GM12864 (cell line): ENCODE measurements at regions not wholly inside any gene's neighbourhood (a gene's known extent, or its start where the extent isn't known, plus 50 kb on each side); places are given as distances from the start of the nearest gene placed in this dataset.
"Not testable (repeated sequence)": the region's sequence is repeated elsewhere in the genome, so short reads cannot be mapped to it uniquely, and the experiment has no call there.

Source experiments
- DNase-seq: peaks from one replicate; pipeline ENCODE4 v3.0.0-alpha.2; 2011; ENCODE audit warnings: low read depth
- H3K4me3 ChIP-seq: 2 replicates; pipeline ENCODE4 v1.5.1; 2011; ENCODE audit warnings: mild to moderate bottlenecking, low read depth, low read length, control low read depth
- TF ChIP-seq, protein P1 (sequence below): IDR thresholded peaks from 2 replicates; pipeline ENCODE4 v1.5.1; 2011; ENCODE audit warnings: low read depth, mild to moderate bottlenecking, moderate library complexity, low read length, control low read depth, inconsistent platforms; ENCODE audit errors: missing control alignments

DNA sequence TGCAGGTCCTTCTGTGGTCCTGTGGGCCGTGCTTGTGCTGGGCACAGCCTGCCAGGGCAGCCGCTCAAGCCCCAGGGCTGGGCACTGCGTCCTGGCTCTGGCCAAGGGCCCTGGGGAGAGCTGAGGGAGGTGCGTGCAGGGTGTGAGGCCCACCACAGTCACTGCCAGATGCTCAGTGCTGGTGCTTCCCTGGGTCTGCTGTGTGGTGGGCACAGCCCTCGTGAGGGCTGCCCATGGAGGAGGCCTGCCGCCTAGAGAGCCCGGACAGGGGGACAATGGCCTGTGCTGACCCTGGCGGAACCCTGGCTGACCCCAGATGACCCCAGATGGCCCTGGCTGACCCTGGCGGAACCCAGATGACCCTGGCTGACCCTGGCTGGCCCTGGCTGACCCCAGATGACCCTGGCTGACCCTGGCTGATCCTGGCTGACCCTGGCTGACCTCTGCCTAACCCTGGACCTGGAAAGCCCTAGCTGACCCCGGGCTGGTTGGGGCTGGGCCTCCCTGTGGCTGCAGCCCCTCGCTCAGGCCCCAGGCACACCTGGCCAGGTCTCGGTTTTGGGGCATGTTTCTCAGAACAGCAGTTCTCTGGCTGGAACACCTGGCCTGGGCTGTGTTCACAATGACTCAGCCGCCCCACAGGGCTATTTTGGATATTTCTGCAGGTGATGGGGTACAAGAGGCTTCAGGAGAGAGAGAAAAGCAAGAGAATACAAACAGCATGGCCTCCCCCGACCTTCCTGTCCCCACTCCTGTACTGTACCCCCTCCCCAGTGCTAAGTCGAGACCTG, 55.4 kb downstream of the TMEM121 start:
- DNase-seq, result peak; percentile 82
- TF ChIP-seq, protein P1, sequence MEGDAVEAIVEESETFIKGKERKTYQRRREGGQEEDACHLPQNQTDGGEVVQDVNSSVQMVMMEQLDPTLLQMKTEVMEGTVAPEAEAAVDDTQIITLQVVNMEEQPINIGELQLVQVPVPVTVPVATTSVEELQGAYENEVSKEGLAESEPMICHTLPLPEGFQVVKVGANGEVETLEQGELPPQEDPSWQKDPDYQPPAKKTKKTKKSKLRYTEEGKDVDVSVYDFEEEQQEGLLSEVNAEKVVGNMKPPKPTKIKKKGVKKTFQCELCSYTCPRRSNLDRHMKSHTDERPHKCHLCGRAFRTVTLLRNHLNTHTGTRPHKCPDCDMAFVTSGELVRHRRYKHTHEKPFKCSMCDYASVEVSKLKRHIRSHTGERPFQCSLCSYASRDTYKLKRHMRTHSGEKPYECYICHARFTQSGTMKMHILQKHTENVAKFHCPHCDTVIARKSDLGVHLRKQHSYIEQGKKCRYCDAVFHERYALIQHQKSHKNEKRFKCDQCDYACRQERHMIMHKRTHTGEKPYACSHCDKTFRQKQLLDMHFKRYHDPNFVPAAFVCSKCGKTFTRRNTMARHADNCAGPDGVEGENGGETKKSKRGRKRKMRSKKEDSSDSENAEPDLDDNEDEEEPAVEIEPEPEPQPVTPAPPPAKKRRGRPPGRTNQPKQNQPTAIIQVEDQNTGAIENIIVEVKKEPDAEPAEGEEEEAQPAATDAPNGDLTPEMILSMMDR, result no peak
- H3K4me3 ChIP-seq, result no peak overlapping the region

DNA sequence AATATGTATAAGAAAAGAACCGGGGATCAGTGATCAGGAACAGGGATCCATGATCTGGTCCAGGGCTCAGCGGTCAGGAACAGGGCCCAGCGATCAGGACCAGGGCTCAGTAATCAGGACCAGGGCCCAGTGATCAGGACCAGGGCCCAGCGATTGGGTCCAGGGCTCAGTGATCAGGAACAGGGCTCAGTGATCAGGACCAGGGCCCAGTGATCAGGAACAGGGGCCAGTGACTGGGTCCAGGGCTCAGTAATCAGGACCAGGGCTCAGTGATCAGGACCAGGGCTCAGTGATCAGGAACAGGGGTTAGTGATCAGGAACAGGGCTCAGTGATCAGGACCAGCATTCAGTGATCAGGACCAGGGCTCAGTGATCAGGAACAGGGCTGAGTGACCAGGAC, 56.3 kb downstream of the TMEM121 start:
- DNase-seq, result no peak

DNA sequence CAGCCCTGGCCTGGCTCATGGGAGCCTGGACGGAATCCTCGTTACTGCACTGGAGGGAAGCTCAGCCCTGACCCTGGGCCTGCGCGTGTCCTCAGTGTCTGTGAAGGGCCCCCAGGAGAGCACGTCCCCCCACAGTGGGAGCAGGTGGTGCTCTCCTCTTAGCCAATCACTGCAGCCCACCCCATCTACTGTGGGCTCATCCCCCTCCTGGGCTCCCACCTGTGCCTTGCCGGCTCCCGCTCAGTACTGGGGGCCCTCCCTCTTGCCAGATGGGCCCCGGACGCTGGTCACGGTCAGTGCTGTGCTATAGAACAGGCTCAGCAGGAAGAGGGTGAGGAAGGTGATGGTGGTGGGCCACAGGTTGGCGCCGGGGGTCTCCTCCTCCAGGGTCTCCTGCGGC, 57.5 kb downstream of the TMEM121 start:
- not testable (repeated sequence) for H3K4me3 ChIP-seq, DNase-seq

More for the DNA sequence above, 56.3 kb downstream of the TMEM121 start:
- H3K4me3 ChIP-seq, result no peak overlapping the region
- TF ChIP-seq, protein P1, result no peak

DNA sequence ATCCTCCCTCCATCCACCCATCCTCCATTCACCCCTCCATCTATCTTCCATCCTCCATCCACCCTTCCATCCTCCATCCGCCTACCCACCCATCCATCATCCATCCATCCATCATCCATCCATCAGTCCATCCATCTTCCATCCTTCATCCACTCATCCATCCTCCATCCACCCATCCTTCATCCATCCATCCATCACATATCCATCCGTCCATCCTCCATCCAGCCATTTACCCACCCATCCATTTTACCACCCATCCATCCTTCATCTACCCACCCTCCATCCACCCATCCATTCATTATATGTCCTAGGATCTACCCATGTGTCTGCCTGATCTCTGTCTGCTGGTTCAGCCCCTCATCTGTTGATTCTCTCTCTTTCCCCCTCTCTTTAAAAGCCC, 58.9 kb downstream of the TMEM121 start:
- DNase-seq, H3K4me3 ChIP-seq: not testable (repeated sequence)

DNA sequence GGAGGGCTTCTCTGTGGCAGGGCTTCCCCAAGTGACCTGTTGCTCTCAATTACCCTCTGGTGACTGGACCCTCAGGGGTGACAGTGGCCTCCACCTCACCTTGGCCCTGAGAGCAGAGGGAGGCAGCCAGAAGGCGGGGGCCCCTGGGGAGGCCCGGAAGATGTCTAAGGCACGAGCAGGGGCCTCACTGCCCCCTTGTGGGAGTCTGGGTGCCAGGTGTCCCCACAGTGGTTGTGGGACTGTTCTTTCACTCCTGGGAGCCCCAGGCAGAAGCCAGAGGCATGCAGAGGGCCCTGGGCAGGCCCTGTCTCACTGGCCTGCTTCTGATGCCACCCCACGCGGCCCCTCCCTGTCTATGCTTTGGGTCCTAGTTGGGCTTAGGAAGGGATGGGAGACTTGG, 59.3 kb downstream of the TMEM121 start:
- not testable (repeated sequence) for DNase-seq, H3K4me3 ChIP-seq
- TF ChIP-seq, protein P1, result peak; percentile 42

DNA sequence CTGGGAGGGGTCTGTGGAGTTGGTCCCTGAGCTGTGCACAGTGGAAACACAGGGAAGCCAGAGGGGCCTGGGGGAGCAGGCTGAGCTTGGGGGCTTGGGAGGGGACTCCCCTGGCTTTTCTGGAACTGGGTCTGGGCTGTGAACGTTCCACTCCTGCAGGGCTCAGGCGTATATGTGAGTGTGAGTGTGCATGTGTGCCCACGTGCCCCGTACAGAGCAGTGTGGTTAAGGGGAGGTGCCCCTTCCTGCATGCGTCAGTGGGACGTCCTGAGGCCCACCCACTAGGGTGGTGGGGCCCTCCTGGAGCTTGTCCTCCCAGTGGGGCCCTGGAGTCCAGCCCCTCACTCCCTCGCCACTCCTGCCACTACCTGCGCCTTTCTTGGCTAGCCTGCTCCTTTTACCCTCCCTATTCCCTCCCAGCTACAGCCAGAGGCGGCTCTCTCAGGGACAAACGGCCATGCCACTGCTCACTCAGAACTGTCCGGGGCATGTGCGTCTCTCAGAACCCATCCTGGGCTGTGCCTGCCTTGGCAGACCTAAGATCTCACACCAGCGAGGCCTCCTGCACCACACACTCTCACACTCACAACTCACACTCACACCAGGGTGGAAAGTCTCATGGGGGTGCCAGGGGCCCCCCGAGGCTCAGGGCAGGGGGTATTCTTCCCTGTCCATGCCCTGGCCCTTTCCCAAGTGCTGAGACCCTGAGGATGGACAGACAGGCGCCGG, 59.9 kb downstream of the TMEM121 start:
- H3K4me3 ChIP-seq, DNase-seq: not testable (repeated sequence)

DNA sequence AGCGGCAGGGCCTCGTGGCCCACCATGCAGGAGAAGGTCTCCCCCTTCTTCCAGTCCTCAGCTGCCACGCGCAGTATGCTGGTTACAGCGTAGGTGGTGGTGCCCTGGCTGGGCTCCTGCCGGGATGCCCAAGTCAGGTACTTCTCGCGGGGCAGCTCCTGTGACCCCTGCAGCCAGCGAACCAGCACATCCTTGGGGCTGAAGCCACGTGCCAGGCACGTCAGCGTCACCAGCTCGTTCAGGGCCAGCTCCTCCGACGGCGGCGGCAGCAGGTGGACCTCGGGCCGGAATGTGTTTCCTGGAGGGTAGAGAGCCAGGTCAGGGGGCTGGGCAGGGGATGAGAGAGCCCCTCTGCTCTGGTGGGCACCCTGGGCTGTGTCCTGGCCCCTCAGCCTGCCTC, 60.7 kb downstream of the TMEM121 start:
- H3K4me3 ChIP-seq, DNase-seq: not testable (repeated sequence)

DNA sequence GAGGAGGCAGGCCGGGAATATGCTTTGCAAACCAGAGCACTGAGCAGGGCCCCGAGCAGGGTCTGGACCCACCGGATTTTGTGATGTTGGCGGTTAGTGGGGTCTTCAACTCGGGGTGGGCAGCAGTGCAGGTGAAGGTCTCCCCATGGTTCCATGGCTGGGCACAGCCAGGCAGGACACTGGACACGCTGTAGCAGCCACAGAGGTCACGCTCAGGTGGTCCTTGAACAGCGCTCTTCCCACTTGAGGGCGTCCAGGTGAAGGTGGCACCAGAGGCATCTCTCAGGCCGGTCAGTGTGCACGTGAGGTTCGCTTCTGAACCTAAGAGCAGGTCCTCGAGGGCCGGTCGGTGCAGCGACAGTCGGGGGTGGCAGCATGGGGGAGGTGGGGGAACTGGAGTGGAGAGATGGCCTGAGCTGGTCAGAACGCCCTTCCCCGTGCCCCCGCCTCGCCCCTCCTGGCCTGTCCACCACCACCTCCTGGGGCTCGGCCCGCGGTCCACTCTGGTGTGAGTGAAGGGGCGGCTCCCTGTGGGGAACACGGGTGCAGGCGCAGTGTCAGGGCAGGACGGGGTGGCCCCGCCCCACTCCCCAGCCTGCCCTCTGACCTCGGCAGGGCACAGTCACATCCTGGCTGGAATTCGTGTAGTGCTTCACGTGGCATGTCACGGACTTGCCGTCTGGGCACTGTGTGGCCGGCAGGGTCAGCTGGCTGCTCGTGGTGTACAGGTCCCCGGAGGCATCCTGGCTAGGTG, 61.3 kb downstream of the TMEM121 start:
- H3K4me3 ChIP-seq, DNase-seq: not testable (repeated sequence)

DNA sequence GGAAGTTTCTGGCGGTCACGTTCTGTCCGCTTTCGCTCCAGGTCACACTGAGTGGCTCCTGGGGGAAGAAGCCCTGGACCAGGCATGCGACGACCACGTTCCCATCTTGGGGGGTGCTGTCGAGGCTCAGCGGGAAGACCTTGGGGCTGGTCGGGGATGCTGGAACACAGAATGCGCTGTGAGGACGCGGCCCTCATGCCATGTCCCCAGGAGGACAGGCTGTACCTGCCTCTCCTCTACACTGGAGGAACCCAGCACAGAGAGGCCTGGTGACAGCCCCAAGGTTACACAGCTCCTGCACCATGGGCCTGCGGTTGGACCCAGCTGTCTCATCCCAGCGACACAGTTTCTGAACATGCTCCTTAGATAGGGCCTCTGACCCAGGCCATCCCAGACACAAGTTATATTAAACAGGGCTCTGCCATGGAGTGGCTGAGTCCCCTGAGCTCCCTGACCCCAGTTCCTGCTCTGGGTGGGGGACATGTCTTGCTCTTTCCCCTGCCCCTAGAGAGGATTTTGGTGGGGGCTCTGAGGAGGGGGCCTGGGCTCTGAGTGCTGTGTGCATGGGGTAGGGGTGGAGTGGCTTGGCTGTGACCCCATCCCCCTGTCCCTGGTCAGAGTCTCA, 62.0 kb downstream of the TMEM121 start:
- DNase-seq, result no peak
- TF ChIP-seq, protein P1, result no peak
- no peak overlapping the region for H3K4me3 ChIP-seq
